ENCODE measurements at regions not wholly inside any gene's neighbourhood (a gene's known extent, or its start where the extent isn't known, plus 50 kb on each side); places are given as distances from the start of the nearest gene placed in this dataset.

DNA sequence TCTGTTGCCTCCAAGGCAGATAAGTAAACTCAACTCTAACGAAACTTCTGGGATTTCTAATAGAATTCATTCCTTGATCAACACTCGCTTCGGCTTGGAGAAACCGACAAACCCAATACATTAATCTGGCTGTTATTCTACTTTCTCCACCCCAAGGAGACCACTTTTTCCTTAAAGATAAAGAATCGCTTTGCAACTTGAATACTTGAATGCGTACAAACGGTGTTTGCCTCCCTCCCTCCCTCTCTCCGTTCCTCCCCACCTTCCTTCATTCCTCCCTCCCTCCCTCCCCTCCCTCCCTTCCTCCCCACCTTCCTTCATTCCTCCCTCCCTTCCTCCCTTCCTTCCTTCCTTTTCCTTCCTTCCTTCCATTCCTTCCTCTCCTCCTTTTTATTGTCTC is 432.6 kb downstream of the HAPSTR1 start:
- FAIRE-seq (no peak), ATAC-seq (no peak), DNase-seq (ENCODE audit: extremely low read depth in 1 of 4, low spot score in 3 of 4) (no peak)
- Histone ChIP-seq H4K20me1 (replicated peaks; ENCODE audit: control insufficient read depth, insufficient read depth, low read length) (no peaks in the 10 kb centered on the region), H3K36me3 (ENCODE audit: control insufficient read depth, insufficient read depth, low read length) (no peaks in the 10 kb centered on the region), H3K79me2 (ENCODE audit: control insufficient read depth, insufficient read depth, low read length) (no peaks in the 10 kb centered on the region), H3K4me2 (ENCODE audit: insufficient read depth, low read length) (no peak overlapping the region), H3K27ac (ENCODE audit: extremely low read depth, low read depth, low read length) (no peak overlapping the region), H3K4me1 (replicated peaks in 1 of 2; ENCODE audit: control insufficient read depth in 2 of 2, insufficient read depth in 2 of 2, low read length in 2 of 2) (no peaks in the 10 kb centered on the region), H3K9me3 (replicated peaks; ENCODE audit: control insufficient read depth, insufficient read depth, low read depth, low read length) (no peaks in the 10 kb centered on the region), H3K9ac (ENCODE audit: insufficient read depth in 1 of 2, low read depth in 2 of 2, low read length in 2 of 2) (no peak overlapping the region), H2AFZ (ENCODE audit: low read depth, low read length) (no peak overlapping the region), H3K9me1 (ENCODE audit: control insufficient read depth, insufficient read depth, low read length) (no peaks in the 10 kb centered on the region), H3K27me3 (ENCODE audit: control insufficient read depth in 2 of 2, insufficient read depth in 2 of 2, low read length in 2 of 2) (peaks cover 0 to 8% of the 10 kb centered on the region in 2 experiments; a peak in 2 of 5 replicates), H3K4me3 (no peak overlapping the region)
- intact Hi-C loops (cut with micrococcal nuclease): no loop called here
- ChIA-PET CTCF (ENCODE audit: low intra/inter-chr PET ratio) (no interaction called here), POLR2A (interaction anchor here (0.7 kb wide), 1 partner anchor 40 kb away, joined by 3 read pairs; no protein-coding TSS in a partner anchor)
- 0% methylated on average over 5 of the region's 8 CpGs for WGBS (ENCODE audit: insufficient coverage, low coverage, missing lambda C conversion rate)
- BruUV-seq (replicated peaks): no TSS peak
- TF ChIP-seq PPARD (CRISPR knock-in tag; IDR thresholded peaks at IDR 0.05) (no peak), RBM15 (IDR thresholded peaks at IDR 0.05; ENCODE audit: insufficient read depth, low read length) (no peak), POU5F1 (IDR thresholded peaks at IDR 0.05; ENCODE audit: borderline replicate concordance, low read depth, low read length, partially characterized antibody) (no peak), WHSC1 (IDR thresholded peaks at IDR 0.05; ENCODE audit: low read length) (no peak), FOXK2 (conservative IDR thresholded peaks at IDR 0.05 in 1 of 2, IDR thresholded peaks at IDR 0.05 in 1 of 2; ENCODE audit: low read depth in 2 of 2) (no peak), CHCHD3 (CRISPR knock-in tag; IDR thresholded peaks at IDR 0.05) (no peak)
- TF ChIP-seq, protein P1, sequence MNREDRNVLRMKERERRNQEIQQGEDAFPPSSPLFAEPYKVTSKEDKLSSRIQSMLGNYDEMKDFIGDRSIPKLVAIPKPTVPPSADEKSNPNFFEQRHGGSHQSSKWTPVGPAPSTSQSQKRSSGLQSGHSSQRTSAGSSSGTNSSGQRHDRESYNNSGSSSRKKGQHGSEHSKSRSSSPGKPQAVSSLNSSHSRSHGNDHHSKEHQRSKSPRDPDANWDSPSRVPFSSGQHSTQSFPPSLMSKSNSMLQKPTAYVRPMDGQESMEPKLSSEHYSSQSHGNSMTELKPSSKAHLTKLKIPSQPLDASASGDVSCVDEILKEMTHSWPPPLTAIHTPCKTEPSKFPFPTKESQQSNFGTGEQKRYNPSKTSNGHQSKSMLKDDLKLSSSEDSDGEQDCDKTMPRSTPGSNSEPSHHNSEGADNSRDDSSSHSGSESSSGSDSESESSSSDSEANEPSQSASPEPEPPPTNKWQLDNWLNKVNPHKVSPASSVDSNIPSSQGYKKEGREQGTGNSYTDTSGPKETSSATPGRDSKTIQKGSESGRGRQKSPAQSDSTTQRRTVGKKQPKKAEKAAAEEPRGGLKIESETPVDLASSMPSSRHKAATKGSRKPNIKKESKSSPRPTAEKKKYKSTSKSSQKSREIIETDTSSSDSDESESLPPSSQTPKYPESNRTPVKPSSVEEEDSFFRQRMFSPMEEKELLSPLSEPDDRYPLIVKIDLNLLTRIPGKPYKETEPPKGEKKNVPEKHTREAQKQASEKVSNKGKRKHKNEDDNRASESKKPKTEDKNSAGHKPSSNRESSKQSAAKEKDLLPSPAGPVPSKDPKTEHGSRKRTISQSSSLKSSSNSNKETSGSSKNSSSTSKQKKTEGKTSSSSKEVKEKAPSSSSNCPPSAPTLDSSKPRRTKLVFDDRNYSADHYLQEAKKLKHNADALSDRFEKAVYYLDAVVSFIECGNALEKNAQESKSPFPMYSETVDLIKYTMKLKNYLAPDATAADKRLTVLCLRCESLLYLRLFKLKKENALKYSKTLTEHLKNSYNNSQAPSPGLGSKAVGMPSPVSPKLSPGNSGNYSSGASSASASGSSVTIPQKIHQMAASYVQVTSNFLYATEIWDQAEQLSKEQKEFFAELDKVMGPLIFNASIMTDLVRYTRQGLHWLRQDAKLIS (CRISPR knock-in tag; IDR thresholded peaks at IDR 0.05): no peak
- in situ Hi-C loops (cut with MboI): no loop called here
